GM12878 (cell line): ENCODE measurements at regions not wholly inside any gene's neighbourhood (a gene's known extent, or its start where the extent isn't known, plus 50 kb on each side); places are given as distances from the start of the nearest gene placed in this dataset.

Experiments
- ATAC-seq: fragments of 200-7000 bp; cut with Tn5 transposase; 3 replicates; pipeline ENCODE4 v1.9.1; 2020; ENCODE audit warnings: mild to moderate bottlenecking, moderate library complexity
- BruUV-seq: library from RNA; stranded (reverse); fragments of 400-500 nt; replicated peaks from 2 replicates; lab custom pipeline; 2021; lab: Mats Ljungman, UMichigan
- CTCF ChIA-PET: fragments of 300-600 bp; sonication (Branson Sonifier 250); formaldehyde crosslinking; extraction: SDS; loops from one replicate; lab custom pipeline; 2021; ENCODE audit warnings: inconsistent platforms; lab: Yijun Ruan, JAX
- POLR2A ChIA-PET: fragments of 350-600 bp; formaldehyde crosslinking; extraction: SDS; loops from one replicate; lab custom pipeline; 2021; ENCODE audit warnings: inconsistent platforms; lab: Charles Lee
- RAD21 ChIA-PET: fragments of 300-600 bp; sonication (Branson Sonifier 250); formaldehyde crosslinking; loops from one replicate; lab custom pipeline; 2023; ENCODE audit warnings: antibody characterized with exemption; ENCODE audit not compliant: unreplicated experiment; lab: Charles Lee
- SMC1A ChIA-PET: fragments of 300-600 bp; sonication (Branson Sonifier 250); formaldehyde crosslinking; loops from one replicate; lab custom pipeline; 2023; ENCODE audit not compliant: unreplicated experiment, uncharacterized antibody; lab: Charles Lee
- DNase-seq: peaks from one replicate; pipeline ENCODE4 v3.0.0-alpha.2; 2011; ENCODE audit warnings: low read depth, low spot score
- FAIRE-seq: peaks from 3 replicates; lab custom pipeline; 2011; peaks lifted over from hg19 to GRCh38; lab: Jason Lieb, UNC
- H2AFZ ChIP-seq: 2 replicates; pipeline ENCODE4 v1.6.0; 2011; ENCODE audit warnings: low read depth, low read length, control low read depth; ENCODE audit not compliant: control insufficient read depth
- H3K27ac ChIP-seq: 2 replicates; pipeline ENCODE4 v1.5.1; 2011; ENCODE audit warnings: control low read depth; ENCODE audit not compliant: control insufficient read depth, insufficient read depth
- H3K27me3 ChIP-seq, 2 experiments: replicated peaks in 1 of 2; 2 replicates each; pipeline versions ENCODE4 v1.6.0 to v1.6.1; 2011; ENCODE audit warnings: low read length in 1 of 2; ENCODE audit not compliant: control insufficient read depth in 2 of 2, insufficient read depth in 2 of 2
- H3K36me3 ChIP-seq, 2 experiments: 2 replicates each; pipeline ENCODE4 v1.5.1; 2011; ENCODE audit warnings: low read length in 1 of 2; ENCODE audit not compliant: control insufficient read depth in 2 of 2, insufficient read depth in 2 of 2
- H3K4me1 ChIP-seq: 2 replicates; pipeline ENCODE4 v1.6.1; 2011; ENCODE audit warnings: mild to moderate bottlenecking, low read length, moderate library complexity, mixed read lengths; ENCODE audit not compliant: control insufficient read depth, insufficient read depth
- H3K4me2 ChIP-seq: 2 replicates; pipeline ENCODE4 v1.6.0; 2011; ENCODE audit warnings: control low read depth; ENCODE audit not compliant: control insufficient read depth, insufficient read depth
- H3K4me3 ChIP-seq: fragments of 200-600 bp; sonication (generic); 2 replicates; pipeline ENCODE4 v1.5.1; 2016
- H3K79me2 ChIP-seq: 2 replicates; pipeline ENCODE4 v1.6.0; 2011; ENCODE audit warnings: low read length; ENCODE audit not compliant: control insufficient read depth, insufficient read depth
- H3K9ac ChIP-seq: 2 replicates; pipeline ENCODE4 v1.8.0; 2011; ENCODE audit warnings: low read length, control low read depth, mixed read lengths; ENCODE audit not compliant: control insufficient read depth, insufficient read depth
- H3K9me3 ChIP-seq: replicated peaks from 3 replicates; pipeline ENCODE4 v1.5.1; 2011; ENCODE audit warnings: mild to moderate bottlenecking, low read length; ENCODE audit not compliant: control insufficient read depth, insufficient read depth
- H4K20me1 ChIP-seq: 2 replicates; pipeline ENCODE4 v1.6.0; 2011; ENCODE audit not compliant: control insufficient read depth, insufficient read depth
- ATF7 ChIP-seq: fragments of 450-650 bp; IDR thresholded peaks from 2 replicates; pipeline ENCODE4 v1.6.1; 2016; ENCODE audit warnings: low read depth, mild to moderate bottlenecking
- CTCF ChIP-seq, 3 experiments: IDR thresholded peaks in 2 of 3; conservative IDR thresholded peaks in 1 of 3; 2 replicates each; pipeline ENCODE4 v1.5.1; 2011; ENCODE audit warnings: low read depth in 3 of 3, low read length in 3 of 3, mild to moderate bottlenecking in 3 of 3, control low read depth in 2 of 3, moderate library complexity in 2 of 3, inconsistent platforms in 1 of 3, mixed read lengths in 1 of 3; ENCODE audit not compliant: control insufficient read depth in 2 of 3, insufficient read depth in 1 of 3; ENCODE audit errors: extremely low read depth in 1 of 3
- E2F4 ChIP-seq: IDR thresholded peaks from 2 replicates; pipeline ENCODE4 v1.6.1; 2012; ENCODE audit warnings: low read depth, low read length, improper control_type of control experiment
- FOXM1 ChIP-seq: IDR thresholded peaks from 2 replicates; pipeline ENCODE4 v1.6.1; 2012; ENCODE audit warnings: low read depth, mild to moderate bottlenecking, inconsistent platforms, low read length, moderate library complexity
- HDAC6 ChIP-seq: fragments of 200-600 bp; sonication (generic); IDR thresholded peaks from one replicate; pipeline ENCODE4 v1.8.0; 2017; ENCODE audit warnings: antibody characterized with exemption; ENCODE audit not compliant: unreplicated experiment
- LARP7 ChIP-seq: fragments of 450-650 bp; IDR thresholded peaks from 2 replicates; pipeline ENCODE4 v1.6.1; 2017; ENCODE audit warnings: mild to moderate bottlenecking
- MTA3 ChIP-seq: IDR thresholded peaks from 2 replicates; pipeline ENCODE4 v1.6.1; 2012; ENCODE audit warnings: low read length, inconsistent platforms, borderline replicate concordance
- SREBF1 ChIP-seq: IDR thresholded peaks from 2 replicates; pipeline ENCODE4 v1.6.1; 2012; ENCODE audit warnings: mild to moderate bottlenecking, low read length
- ZNF217 ChIP-seq: fragments of 450-650 bp; IDR thresholded peaks from 2 replicates; pipeline ENCODE4 v1.6.1; 2017; ENCODE audit warnings: antibody characterized with exemption, mild to moderate bottlenecking
- ZNF592 ChIP-seq: fragments of 450-650 bp; IDR thresholded peaks from 2 replicates; pipeline ENCODE4 v1.6.1; 2017; ENCODE audit warnings: mild to moderate bottlenecking, moderate library complexity
- WGBS: methylation state at CpG from one replicate; pipeline ENCODE4 v1.1.6; 2016; ENCODE audit warnings: low lambda C conversion rate; ENCODE audit not compliant: insufficient replicate concordance, insufficient coverage; ENCODE audit errors: missing lambda C conversion rate; 5-methylcytosine and 5-hydroxymethylcytosine counted together
- in situ Hi-C: fragments of 300-500 bp; cut with MboI; formaldehyde crosslinking; loops from 9 replicates; pipeline ENCODE4 v1.14.3; 2018; ENCODE audit warnings: mixed read lengths
- intact Hi-C: fragments of 100-400 bp; cut with micrococcal nuclease; formaldehyde crosslinking; loops from one replicate; pipeline ENCODE4 v1.14.2; 2022; ENCODE audit not compliant: unreplicated experiment
- TF ChIP-seq, protein P1 (sequence below): fragments of 450-650 bp; IDR thresholded peaks from 2 replicates; pipeline ENCODE4 v1.6.1; 2017; ENCODE audit warnings: low read depth, mild to moderate bottlenecking, moderate library complexity

- Histone ChIP-seq H3K27me3 (no peaks in the 10 kb centered on the region), H3K4me1 (peaks cover 4% of the 10 kb centered on the region), H3K4me2 (no peak overlapping the region), H3K9me3 (no peaks in the 10 kb centered on the region; the same call in 2 of the 3 replicates), H3K36me3 (no peaks in the 10 kb centered on the region), H3K9ac (no peak overlapping the region), H4K20me1 (no peaks in the 10 kb centered on the region), H3K4me3 (no peak overlapping the region), H2AFZ (no peak overlapping the region), H3K79me2 (no peaks in the 10 kb centered on the region), H3K27ac (no peak overlapping the region)
- RAD21 ChIA-PET = interaction anchor here (0.7 to 3.4 kb wide), 16 partner anchors 12 to 268 kb away, joined by 3 to 32 read pairs (median 8); no protein-coding TSS in a partner anchor
- intact Hi-C loops (no loop called here), in situ Hi-C loops (no loop called here)
- ATAC-seq (no peak; the same call in 2 of the 3 replicates), FAIRE-seq (no peak), DNase-seq (no peak)
- CTCF ChIA-PET = interaction anchor here (0.7 to 2.0 kb wide), 12 partner anchors 16 to 187 kb away, joined by 3 to 10 read pairs (median 3); no protein-coding TSS in a partner anchor
- whole genome bisulfite sequencing = 27% methylated on average over 3 of the region's 3 CpGs
- no TSS peak for BruUV-seq
- POLR2A ChIA-PET = interaction anchor here (0.8 to 3.0 kb wide), 13 partner anchors 10 to 208 kb away, joined by 3 to 14 read pairs (median 3); no protein-coding TSS in a partner anchor
- SMC1A ChIA-PET = interaction anchor here (0.7 to 3.0 kb wide), 30 partner anchors 11 to 689 kb away, joined by 3 to 53 read pairs (median 6); no protein-coding TSS in a partner anchor
- peak; percentile 49; the same call in 1 of the 2 replicates for TF ChIP-seq ZNF217
- TF ChIP-seq, protein P1, sequence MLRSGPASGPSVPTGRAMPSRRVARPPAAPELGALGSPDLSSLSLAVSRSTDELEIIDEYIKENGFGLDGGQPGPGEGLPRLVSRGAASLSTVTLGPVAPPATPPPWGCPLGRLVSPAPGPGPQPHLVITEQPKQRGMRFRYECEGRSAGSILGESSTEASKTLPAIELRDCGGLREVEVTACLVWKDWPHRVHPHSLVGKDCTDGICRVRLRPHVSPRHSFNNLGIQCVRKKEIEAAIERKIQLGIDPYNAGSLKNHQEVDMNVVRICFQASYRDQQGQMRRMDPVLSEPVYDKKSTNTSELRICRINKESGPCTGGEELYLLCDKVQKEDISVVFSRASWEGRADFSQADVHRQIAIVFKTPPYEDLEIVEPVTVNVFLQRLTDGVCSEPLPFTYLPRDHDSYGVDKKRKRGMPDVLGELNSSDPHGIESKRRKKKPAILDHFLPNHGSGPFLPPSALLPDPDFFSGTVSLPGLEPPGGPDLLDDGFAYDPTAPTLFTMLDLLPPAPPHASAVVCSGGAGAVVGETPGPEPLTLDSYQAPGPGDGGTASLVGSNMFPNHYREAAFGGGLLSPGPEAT = no peak
- no peak for TF ChIP-seq SREBF1
- TF ChIP-seq HDAC6 = no peak
- TF ChIP-seq MTA3 = no peak
- 0 out of 2 replicates have a peak, but pooled peaks have one; percentile 22 for TF ChIP-seq ZNF592
- TF ChIP-seq ATF7 = no peak
- TF ChIP-seq E2F4 = no peak
- no peak for TF ChIP-seq LARP7
- TF ChIP-seq CTCF (IDR thresholded peaks at IDR 0.05 in 2 of 3, conservative IDR thresholded peaks at IDR 0.05 in 1 of 3; ENCODE audit: control insufficient read depth in 2 of 3, extremely low read depth in 1 of 3, insufficient read depth in 1 of 3, low read depth in 3 of 3, low read length in 3 of 3) = no peak
- no peak for TF ChIP-seq FOXM1
Measured at GRCh38 chr6:130575557-130575956, 209.7 kb downstream of the TMEM200A start.
